Mesothelial cell of epicardium (in vitro differentiated cells): ENCODE measurements at regions not wholly inside any gene's neighbourhood (a gene's known extent, or its start where the extent isn't known, plus 50 kb on each side); places are given as distances from the start of the nearest gene placed in this dataset.

Experiments
- DNase-seq, 2 experiments: peaks; one replicate each; pipeline ENCODE4 v3.0.0; 2021; ENCODE audit warnings: low spot score in 2 of 2; ENCODE audit not compliant: unreplicated experiment in 2 of 2
- H3K27ac Mint-ChIP-seq: 2 replicates; pipeline ENCODE4 v1.8.0; 2021; ENCODE audit warnings: mixed read lengths
- H3K27me3 Mint-ChIP-seq: 2 replicates; pipeline ENCODE4 v1.8.0; 2021; ENCODE audit warnings: low read depth, mixed read lengths
- H3K36me3 Mint-ChIP-seq: 2 replicates; pipeline ENCODE4 v1.8.0; 2021; ENCODE audit warnings: mixed read lengths
- H3K4me1 Mint-ChIP-seq: 2 replicates; pipeline ENCODE4 v1.8.0; 2021; ENCODE audit warnings: mixed read lengths
- H3K4me3 Mint-ChIP-seq: 2 replicates; pipeline ENCODE4 v1.8.0; 2021; ENCODE audit warnings: mild to moderate bottlenecking, moderate library complexity, mixed read lengths
- H3K9me3 Mint-ChIP-seq: 2 replicates; pipeline ENCODE4 v1.8.0; 2021; ENCODE audit warnings: mixed read lengths
- CTCF ChIP-seq: fragments of 200-600 bp; sonication (generic); IDR thresholded peaks from one replicate; pipeline ENCODE4 v1.5.0; 2021; ENCODE audit warnings: antibody characterized with exemption; ENCODE audit not compliant: unreplicated experiment

- no peak overlapping the region for H3K27ac Mint-ChIP-seq
- peaks cover 1% of the 10 kb centered on the region for H3K4me1 Mint-ChIP-seq
- no peak overlapping the region for H3K4me3 Mint-ChIP-seq
- peaks cover 12% of the 10 kb centered on the region for H3K9me3 Mint-ChIP-seq
- DNase-seq, result no peak
- H3K36me3 Mint-ChIP-seq, result no peaks in the 10 kb centered on the region
- no peak for TF ChIP-seq CTCF
- no peaks in the 10 kb centered on the region for H3K27me3 Mint-ChIP-seq
Measured at GRCh38 chrX:118189000-118189399, 72.4 kb upstream of the KLHL13 start.

- peaks cover 1% of the 10 kb centered on the region for H3K4me1 Mint-ChIP-seq
- no peaks in the 10 kb centered on the region for H3K27me3 Mint-ChIP-seq
- no peak overlapping the region for H3K27ac Mint-ChIP-seq
- TF ChIP-seq CTCF, result no peak
- no peak for DNase-seq
- peaks cover 9% of the 10 kb centered on the region for H3K9me3 Mint-ChIP-seq
- no peaks in the 10 kb centered on the region for H3K36me3 Mint-ChIP-seq
- no peak overlapping the region for H3K4me3 Mint-ChIP-seq
Measured at GRCh38 chrX:118189628-118190027, 73.0 kb upstream of the KLHL13 start.

- Mint-ChIP-seq H3K27ac (no peak overlapping the region), H3K36me3 (no peaks in the 10 kb centered on the region), H3K4me1 (peaks cover 17% of the 10 kb centered on the region), H3K4me3 (no peak overlapping the region), H3K9me3 (peaks cover 35% of the 10 kb centered on the region), H3K27me3 (no peaks in the 10 kb centered on the region)
- no peak for DNase-seq
- TF ChIP-seq CTCF, result no peak
Measured at GRCh38 chrX:118197730-118198129, 81.1 kb upstream of the KLHL13 start.

GRCh38 chrX:118198577-118198976 lies 82.0 kb upstream of the KLHL13 start:
- Mint-ChIP-seq H3K4me3 (no peak overlapping the region), H3K4me1 (peaks cover 17% of the 10 kb centered on the region), H3K27ac (no peak overlapping the region), H3K36me3 (no peaks in the 10 kb centered on the region), H3K27me3 (no peaks in the 10 kb centered on the region), H3K9me3 (peaks cover 35% of the 10 kb centered on the region)
- TF ChIP-seq CTCF, result no peak
- no peak for DNase-seq

- Mint-ChIP-seq H3K36me3 (no peaks in the 10 kb centered on the region), H3K9me3 (peaks cover 31% of the 10 kb centered on the region), H3K27me3 (no peaks in the 10 kb centered on the region), H3K4me1 (peaks cover 17% of the 10 kb centered on the region), H3K4me3 (no peak overlapping the region), H3K27ac (no peak overlapping the region)
- no peak for DNase-seq
- no peak for TF ChIP-seq CTCF
Measured at GRCh38 chrX:118199997-118200396, 83.4 kb upstream of the KLHL13 start.
